Gastrocnemius medialis (tissue), 4 donors: ENCODE measurements at regions not wholly inside any gene's neighbourhood (a gene's known extent, or its start where the extent isn't known, plus 50 kb on each side); places are given as distances from the start of the nearest gene placed in this dataset.
A peak's percentile ranks its signal among the peaks of the same experiment; 100 is the strongest.

Experiments used
- ATAC-seq, 2 donors: fragments of 150-250 bp; one replicate each; pipeline ENCODE4 v1.9.1; 2016
- DNase-seq, 2 donors: peaks; one replicate each; pipeline ENCODE4 v3.0.0-alpha.2; 2019
- H3K27ac ChIP-seq, 4 donors: fragments of 200-600 bp; sonication (generic); 1 replicate in 1 of 4; 2 replicates in 3 of 4; pipeline ENCODE4 v1.5.1; 2016 to 2018; ENCODE audit warnings: mild to moderate bottlenecking in 2 of 4, moderate library complexity in 1 of 4
- H3K27me3 ChIP-seq, 3 donors: fragments of 200-600 bp; sonication (generic) in 2 of 3; 1 replicate in 1 of 3; 2 replicates in 2 of 3; pipeline versions ENCODE4 v1.5.1 to v1.6.0; 2016 to 2019; ENCODE audit warnings: mild to moderate bottlenecking in 1 of 3, moderate library complexity in 1 of 3
- H3K36me3 ChIP-seq, 2 donors: fragments of 200-600 bp; sonication (generic) in 1 of 2; one replicate each; pipeline ENCODE4 v1.5.1; 2017 to 2018
- H3K4me1 ChIP-seq, 2 donors: fragments of 200-600 bp; sonication (generic) in 1 of 2; one replicate each; pipeline ENCODE4 v1.5.1; 2016 to 2017; ENCODE audit warnings: mild to moderate bottlenecking in 2 of 2
- H3K4me3 ChIP-seq, 4 donors: fragments of 200-600 bp; sonication (generic) in 3 of 4; 1 replicate in 1 of 4; 2 replicates in 3 of 4; pipeline ENCODE4 v1.5.1; 2016 to 2019; ENCODE audit warnings: mild to moderate bottlenecking in 2 of 4
- H3K9me3 ChIP-seq, 3 donors: fragments of 200-600 bp; sonication (generic) in 2 of 3; 1 replicate in 1 of 3; 2 replicates in 2 of 3; pipeline ENCODE4 v1.5.1; 2016 to 2019
- POLR2A ChIP-seq, 2 donors: fragments of 450-650 bp; IDR thresholded peaks; one replicate each; pipeline ENCODE4 v1.6.1; 2017; ENCODE audit warnings: antibody characterized with exemption in 2 of 2, mild to moderate bottlenecking in 2 of 2, moderate library complexity in 2 of 2
- in situ Hi-C, 4 donors: fragments of 200-750 bp; cut with MboI; loops; one replicate each; pipeline versions ENCODE4 v1.15.0 to v1.8.0; 2017; ENCODE audit warnings: low sequenced_read_pairs in 4 of 4
- intact Hi-C: fragments of 100-400 bp; cut with DNase I; formaldehyde crosslinking; loops from one replicate; pipeline ENCODE4 v1.15.1; 2023; ENCODE audit warnings: low total_unique reads
- TF ChIP-seq, protein P1 (sequence below), 5 experiments: fragments of 450-650 bp in 3 of 5; fragments of 200-600 bp in 2 of 5; sonication (generic) in 2 of 5; IDR thresholded peaks in 4 of 5; conservative IDR thresholded peaks in 1 of 5; 1 replicate in 4 of 5; 2 replicates in 1 of 5; pipeline ENCODE4 v1.5.1; 2016 to 2019; ENCODE audit warnings: antibody characterized with exemption in 5 of 5, mild to moderate bottlenecking in 3 of 5, moderate library complexity in 3 of 5

DNA sequence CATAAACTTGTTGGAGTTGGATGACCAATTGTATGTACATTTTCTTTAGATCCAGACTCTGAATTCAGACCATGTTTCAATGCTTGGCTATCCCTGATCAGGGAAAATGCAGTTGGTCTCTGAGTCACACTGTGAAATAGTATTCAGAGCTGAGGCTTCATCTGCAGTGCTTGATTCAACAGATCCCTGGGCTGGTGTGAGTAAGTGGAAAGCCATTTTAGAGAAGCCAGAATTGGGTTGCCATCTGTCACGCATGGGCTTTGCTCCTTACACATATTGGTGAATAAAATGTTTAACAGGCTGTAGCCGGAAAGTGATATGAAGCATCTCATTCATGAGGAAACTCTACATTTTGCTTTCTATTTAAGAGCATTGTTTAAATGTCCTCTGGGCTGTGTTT lies 50.0 kb upstream of the ACYP2 start:
- no peak overlapping the region for H3K27ac ChIP-seq
- ATAC-seq (peak in 1 of 2 donors; percentile 36), DNase-seq (no peak)
- H3K9me3 ChIP-seq = no peaks in the 10 kb centered on the region
- H3K4me1 ChIP-seq = peaks cover 12 to 31% of the 10 kb centered on the region in 2 donors
- H3K4me3 ChIP-seq = no peak overlapping the region
- H3K27me3 ChIP-seq = no peaks in the 10 kb centered on the region
- in situ Hi-C loops (no loop called here), intact Hi-C loops (no loop called here)
- TF ChIP-seq, protein P1, sequence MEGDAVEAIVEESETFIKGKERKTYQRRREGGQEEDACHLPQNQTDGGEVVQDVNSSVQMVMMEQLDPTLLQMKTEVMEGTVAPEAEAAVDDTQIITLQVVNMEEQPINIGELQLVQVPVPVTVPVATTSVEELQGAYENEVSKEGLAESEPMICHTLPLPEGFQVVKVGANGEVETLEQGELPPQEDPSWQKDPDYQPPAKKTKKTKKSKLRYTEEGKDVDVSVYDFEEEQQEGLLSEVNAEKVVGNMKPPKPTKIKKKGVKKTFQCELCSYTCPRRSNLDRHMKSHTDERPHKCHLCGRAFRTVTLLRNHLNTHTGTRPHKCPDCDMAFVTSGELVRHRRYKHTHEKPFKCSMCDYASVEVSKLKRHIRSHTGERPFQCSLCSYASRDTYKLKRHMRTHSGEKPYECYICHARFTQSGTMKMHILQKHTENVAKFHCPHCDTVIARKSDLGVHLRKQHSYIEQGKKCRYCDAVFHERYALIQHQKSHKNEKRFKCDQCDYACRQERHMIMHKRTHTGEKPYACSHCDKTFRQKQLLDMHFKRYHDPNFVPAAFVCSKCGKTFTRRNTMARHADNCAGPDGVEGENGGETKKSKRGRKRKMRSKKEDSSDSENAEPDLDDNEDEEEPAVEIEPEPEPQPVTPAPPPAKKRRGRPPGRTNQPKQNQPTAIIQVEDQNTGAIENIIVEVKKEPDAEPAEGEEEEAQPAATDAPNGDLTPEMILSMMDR (IDR thresholded peaks at IDR 0.05 in 4 of 5, conservative IDR thresholded peaks at IDR 0.05 in 1 of 5) = no peak
- no peak for TF ChIP-seq POLR2A (IDR thresholded peaks at IDR 0.05)
- H3K36me3 ChIP-seq = no peaks in the 10 kb centered on the region

DNA sequence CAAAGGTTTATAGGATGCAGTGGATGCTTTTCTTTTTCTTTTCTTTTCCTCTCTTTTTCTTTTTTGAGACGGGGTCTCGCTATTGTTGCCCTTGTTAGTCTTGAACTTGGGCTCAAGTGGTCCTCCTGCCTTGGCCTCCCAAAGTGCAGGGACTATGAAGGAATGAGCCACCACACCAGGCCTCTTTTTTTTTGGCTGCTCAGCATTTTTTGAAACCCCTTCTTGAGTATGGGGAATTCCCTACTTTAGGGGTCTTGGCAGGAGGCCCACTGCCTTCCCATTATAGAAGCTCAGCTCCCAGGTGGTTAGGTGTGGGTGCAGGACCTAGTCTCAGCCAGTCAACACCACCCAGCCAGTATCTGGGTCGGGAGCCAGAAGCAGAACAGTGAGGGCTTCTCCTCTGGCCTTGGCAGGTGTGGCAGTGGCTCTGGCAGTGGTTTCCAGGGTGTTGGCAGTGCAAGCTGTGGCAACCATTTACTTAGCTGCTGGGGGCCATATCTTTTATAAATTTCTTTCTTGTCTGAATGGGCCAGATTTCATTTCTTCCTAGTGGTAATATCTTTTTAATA lies 51.4 kb upstream of the ACYP2 start:
- TF ChIP-seq POLR2A (IDR thresholded peaks at IDR 0.05) = no peak
- TF ChIP-seq, protein P1 (IDR thresholded peaks at IDR 0.05 in 4 of 5, conservative IDR thresholded peaks at IDR 0.05 in 1 of 5) = no peak
- intact Hi-C loops (no loop called here), in situ Hi-C loops (no loop called here)
- no peak for ATAC-seq
- Histone ChIP-seq H3K36me3 (no peaks in the 10 kb centered on the region), H3K4me3 (no peak overlapping the region), H3K27ac (no peak overlapping the region), H3K27me3 (no peaks in the 10 kb centered on the region), H3K9me3 (no peaks in the 10 kb centered on the region), H3K4me1 (peaks cover 12 to 31% of the 10 kb centered on the region in 2 donors)
- DNase-seq = peak in 1 of 2 donors; percentile 21

DNA sequence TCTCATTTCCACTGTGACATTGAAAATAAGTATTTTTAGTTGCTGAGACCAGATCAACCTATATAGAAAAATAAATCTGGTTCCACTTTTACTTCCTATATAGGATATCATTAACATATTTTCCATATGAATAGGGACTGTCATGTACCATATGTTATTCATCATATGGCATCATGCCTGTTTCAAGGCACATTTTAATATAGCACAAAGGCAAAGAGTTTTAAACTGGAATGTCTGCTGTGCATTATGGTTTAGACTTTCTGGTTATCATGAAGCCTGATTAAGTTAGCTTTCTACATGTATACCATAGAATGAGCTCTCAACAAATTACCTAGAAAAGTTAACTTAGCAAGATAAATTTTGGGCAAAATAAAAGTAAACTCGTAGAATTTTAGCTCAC lies 53.0 kb upstream of the ACYP2 start:
- intact Hi-C loops = no loop called here
- no peak overlapping the region for H3K4me3 ChIP-seq
- H3K36me3 ChIP-seq = no peaks in the 10 kb centered on the region
- H3K9me3 ChIP-seq = no peaks in the 10 kb centered on the region
- ATAC-seq (no peak), DNase-seq (no peak)
- in situ Hi-C loops = no loop called here
- H3K4me1 ChIP-seq = peaks cover 5 to 21% of the 10 kb centered on the region in 2 donors
- TF ChIP-seq POLR2A (IDR thresholded peaks at IDR 0.05) = no peak
- TF ChIP-seq, protein P1 (IDR thresholded peaks at IDR 0.05 in 4 of 5, conservative IDR thresholded peaks at IDR 0.05 in 1 of 5) = no peak
- H3K27ac ChIP-seq = no peak overlapping the region
- no peaks in the 10 kb centered on the region for H3K27me3 ChIP-seq

DNA sequence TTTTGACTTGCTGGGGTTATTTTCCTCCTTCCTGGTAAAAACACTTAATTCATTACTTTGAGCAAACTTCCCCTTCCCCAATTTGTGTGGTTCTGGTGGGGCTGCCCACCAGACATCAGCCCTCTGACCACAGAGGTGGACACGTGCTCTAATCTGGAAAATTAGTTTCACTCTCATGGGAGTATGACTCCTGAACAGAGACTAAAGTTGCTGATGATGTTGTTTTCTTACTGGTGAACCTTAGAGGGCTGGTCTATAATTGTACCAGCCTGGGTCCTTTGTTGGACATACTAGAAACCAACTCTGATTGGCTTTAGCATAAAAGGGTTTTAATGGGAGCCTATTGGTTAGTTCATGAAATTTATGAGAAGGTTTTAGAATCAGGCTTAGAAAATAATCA lies 54.1 kb upstream of the ACYP2 start:
- TF ChIP-seq, protein P1 (IDR thresholded peaks at IDR 0.05 in 4 of 5, conservative IDR thresholded peaks at IDR 0.05 in 1 of 5) = no peak
- no peak for TF ChIP-seq POLR2A (IDR thresholded peaks at IDR 0.05)
- Histone ChIP-seq H3K4me1 (peaks cover 0 to 10% of the 10 kb centered on the region in 2 donors), H3K9me3 (no peaks in the 10 kb centered on the region), H3K27me3 (no peaks in the 10 kb centered on the region), H3K36me3 (no peaks in the 10 kb centered on the region), H3K27ac (no peak overlapping the region), H3K4me3 (no peak overlapping the region)
- ATAC-seq = no peak
- intact Hi-C loops (no loop called here), in situ Hi-C loops (no loop called here)
- no peak for DNase-seq

DNA sequence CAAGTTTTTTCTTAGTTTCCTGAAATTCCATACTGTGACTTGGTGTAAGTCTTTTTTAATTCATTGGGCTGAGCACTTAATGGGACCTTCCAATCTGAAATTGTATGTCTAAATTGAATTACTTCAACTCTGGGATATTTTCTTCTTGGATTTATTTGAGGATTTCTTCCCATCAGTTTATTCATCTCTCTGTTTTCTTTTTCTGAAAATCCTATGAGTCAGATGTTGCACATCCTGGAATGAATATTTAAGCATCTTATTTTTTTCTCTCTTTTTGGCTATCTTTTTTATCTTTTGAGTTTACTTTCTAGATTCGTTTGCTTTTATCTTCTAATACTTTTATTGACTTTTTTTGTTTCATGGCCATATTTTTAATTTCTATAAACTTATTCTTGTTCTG lies 55.4 kb upstream of the ACYP2 start:
- Histone ChIP-seq H3K27ac (no peak overlapping the region), H3K36me3 (no peaks in the 10 kb centered on the region), H3K9me3 (no peaks in the 10 kb centered on the region), H3K27me3 (no peaks in the 10 kb centered on the region), H3K4me3 (no peak overlapping the region), H3K4me1 (peaks cover 0 to 9% of the 10 kb centered on the region in 2 donors)
- in situ Hi-C loops (no loop called here), intact Hi-C loops (no loop called here)
- TF ChIP-seq, protein P1 (IDR thresholded peaks at IDR 0.05 in 4 of 5, conservative IDR thresholded peaks at IDR 0.05 in 1 of 5) = no peak
- no peak for TF ChIP-seq POLR2A (IDR thresholded peaks at IDR 0.05)
- no peak for DNase-seq
- ATAC-seq = no peak
